DOHH2 (cell line): ENCODE measurements at regions not wholly inside any gene's neighbourhood (a gene's known extent, or its start where the extent isn't known, plus 50 kb on each side); places are given as distances from the start of the nearest gene placed in this dataset.

Experiments used
- H3F3A ChIP-seq: fragments of 200-600 bp; sonication (generic), shearing (Covaris generic); 2 replicates; pipeline ENCODE4 v1.6.0; 2016; ENCODE audit warnings: antibody characterized with exemption, mild to moderate bottlenecking; ENCODE audit not compliant: control insufficient read depth, insufficient read depth
- H3K27ac ChIP-seq: fragments of 200-600 bp; sonication (generic); 2 replicates; pipeline ENCODE4 v1.5.1; 2014; ENCODE audit warnings: low read depth, mild to moderate bottlenecking, low read length, moderate library complexity
- H3K27me3 ChIP-seq: fragments of 200-600 bp; sonication (generic); 2 replicates; pipeline ENCODE4 v1.6.1; 2014; ENCODE audit warnings: mild to moderate bottlenecking, low read length, mixed read lengths; ENCODE audit not compliant: control insufficient read depth
- H3K36me3 ChIP-seq: fragments of 200-600 bp; sonication (generic); 2 replicates; pipeline ENCODE4 v1.6.1; 2014; ENCODE audit warnings: mild to moderate bottlenecking, low read length, moderate library complexity, mixed read lengths; ENCODE audit not compliant: control insufficient read depth
- H3K4me1 ChIP-seq: fragments of 200-600 bp; sonication (generic); 2 replicates; pipeline ENCODE4 v1.6.1; 2014; ENCODE audit warnings: mild to moderate bottlenecking, low read length, mixed read lengths; ENCODE audit not compliant: control insufficient read depth
- H3K4me2 ChIP-seq: fragments of 200-600 bp; sonication (generic); 2 replicates; pipeline ENCODE4 v1.6.0; 2014; ENCODE audit warnings: mild to moderate bottlenecking, low read length, moderate library complexity
- H3K4me3 ChIP-seq: fragments of 200-600 bp; sonication (generic); 2 replicates; pipeline ENCODE4 v1.5.1; 2014; ENCODE audit warnings: mild to moderate bottlenecking, low read length, mixed read lengths
- H3K79me2 ChIP-seq: fragments of 200-600 bp; sonication (generic); 2 replicates; pipeline ENCODE4 v1.6.1; 2014; ENCODE audit warnings: mild to moderate bottlenecking, low read length, mixed read lengths; ENCODE audit not compliant: control insufficient read depth
- H3K9me2 ChIP-seq: fragments of 200-600 bp; sonication (generic); replicated peaks from 2 replicates; pipeline ENCODE4 v1.6.1; 2014; ENCODE audit warnings: mild to moderate bottlenecking, low read length, mixed read lengths; ENCODE audit not compliant: control insufficient read depth
- H3K9me3 ChIP-seq: fragments of 200-600 bp; sonication (generic); 2 replicates; pipeline ENCODE4 v1.6.1; 2014; ENCODE audit warnings: antibody characterized with exemption, low read length, mixed read lengths; ENCODE audit not compliant: control insufficient read depth, insufficient read depth
- H4K20me1 ChIP-seq: fragments of 200-600 bp; sonication (generic); 2 replicates; pipeline ENCODE4 v1.6.0; 2014; ENCODE audit warnings: low read depth, mild to moderate bottlenecking, antibody characterized with exemption, low read length, moderate library complexity; ENCODE audit not compliant: control insufficient read depth, insufficient read depth
- CTCF ChIP-seq: fragments of 200-600 bp; sonication (generic); IDR thresholded peaks from one replicate; pipeline ENCODE4 v1.5.1; 2014; ENCODE audit warnings: antibody characterized with exemption, mild to moderate bottlenecking, low read depth, low read length; ENCODE audit not compliant: poor library complexity, severe bottlenecking
- EZH2phosphoT487 ChIP-seq: fragments of 200-600 bp; sonication (generic); IDR thresholded peaks from 2 replicates; pipeline ENCODE4 v1.6.1; 2017; ENCODE audit warnings: borderline replicate concordance, mild to moderate bottlenecking, antibody characterized with exemption, low read length, moderate library complexity, mixed read lengths

GRCh38 chr2:71898851-71899681 is 248.6 kb downstream of the CYP26B1 start:
- no peak overlapping the region for H3K27ac ChIP-seq
- H3K9me3 ChIP-seq: no peaks in the 10 kb centered on the region
- no peaks in the 10 kb centered on the region for H3F3A ChIP-seq
- no peaks in the 10 kb centered on the region for H3K9me2 ChIP-seq
- H3K4me1 ChIP-seq: no peaks in the 10 kb centered on the region
- no peaks in the 10 kb centered on the region for H3K79me2 ChIP-seq
- no peak overlapping the region for H3K4me3 ChIP-seq
- H3K27me3 ChIP-seq: no peaks in the 10 kb centered on the region
- H4K20me1 ChIP-seq: no peaks in the 10 kb centered on the region
- no peaks in the 10 kb centered on the region for H3K36me3 ChIP-seq
- TF ChIP-seq EZH2phosphoT487 (no peak), CTCF (no peak)
- no peak overlapping the region for H3K4me2 ChIP-seq

DNA sequence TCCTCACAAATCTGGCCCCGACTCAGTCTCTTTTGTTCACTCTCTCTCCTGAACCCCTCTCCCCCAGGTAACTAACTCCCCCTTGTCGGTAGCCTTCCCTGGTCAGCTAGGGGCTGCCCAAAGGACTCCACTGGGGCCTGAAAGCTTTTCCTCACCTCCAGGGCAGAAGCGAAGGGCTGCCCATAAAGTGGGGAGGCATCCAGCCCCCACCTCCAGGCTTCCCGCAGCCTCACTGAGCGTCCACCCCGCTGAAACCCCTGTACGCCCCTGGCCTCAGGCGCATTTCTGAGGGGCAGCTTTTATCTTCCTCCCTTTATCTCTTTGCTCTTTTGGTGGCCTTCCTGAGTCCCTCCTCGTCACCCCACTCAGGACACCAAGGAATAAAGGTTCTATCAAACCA is 249.3 kb downstream of the CYP26B1 start:
- TF ChIP-seq EZH2phosphoT487 (no peak), CTCF (no peak)
- Histone ChIP-seq H3K9me2 (no peaks in the 10 kb centered on the region), H3K36me3 (no peaks in the 10 kb centered on the region), H3K4me1 (no peaks in the 10 kb centered on the region), H3K27ac (no peak overlapping the region), H4K20me1 (no peaks in the 10 kb centered on the region), H3K27me3 (no peaks in the 10 kb centered on the region), H3F3A (no peaks in the 10 kb centered on the region), H3K79me2 (no peaks in the 10 kb centered on the region), H3K4me3 (no peak overlapping the region), H3K9me3 (no peaks in the 10 kb centered on the region), H3K4me2 (no peak overlapping the region)

DNA sequence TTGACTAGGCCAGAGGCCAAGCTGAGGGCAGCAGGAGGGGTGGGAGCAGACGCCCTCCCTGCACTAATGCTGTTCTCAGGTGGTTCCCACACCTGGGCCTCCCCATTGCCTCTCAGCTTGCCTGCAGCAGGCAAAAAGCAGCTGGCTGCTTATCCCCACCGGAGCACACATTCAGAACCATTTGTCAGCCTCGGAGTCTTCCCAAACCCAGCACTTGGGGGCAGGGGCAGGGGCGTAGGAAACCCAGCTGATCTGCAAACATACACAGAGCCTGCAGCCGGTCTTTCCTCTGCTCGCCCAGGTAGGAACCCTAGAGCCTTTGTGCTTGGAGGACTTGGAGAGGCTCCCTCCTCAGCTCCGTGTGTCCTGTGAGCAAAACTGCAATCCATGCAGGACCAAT is 249.8 kb downstream of the CYP26B1 start:
- H3K27me3 ChIP-seq: no peaks in the 10 kb centered on the region

More for the DNA sequence above, 249.8 kb downstream of the CYP26B1 start:
- Histone ChIP-seq H3K4me1 (no peaks in the 10 kb centered on the region), H3K4me3 (no peak overlapping the region), H3F3A (no peaks in the 10 kb centered on the region), H3K4me2 (no peak overlapping the region), H3K9me3 (no peaks in the 10 kb centered on the region), H3K79me2 (no peaks in the 10 kb centered on the region), H3K9me2 (no peaks in the 10 kb centered on the region), H3K36me3 (no peaks in the 10 kb centered on the region), H4K20me1 (no peaks in the 10 kb centered on the region), H3K27ac (no peak overlapping the region)
- TF ChIP-seq EZH2phosphoT487 (no peak), CTCF (no peak)
